GM21717 (cell line): ENCODE measurements at regions not wholly inside any gene's neighbourhood (a gene's known extent, or its start where the extent isn't known, plus 50 kb on each side); places are given as distances from the start of the nearest gene placed in this dataset.
A peak's percentile ranks its signal among the peaks of the same experiment; 100 is the strongest.

ENCODE experiments used
- ATAC-seq: cut with Tn5 transposase; IDR thresholded peaks from one replicate; pipeline ENCODE4 v1.9.1; 2021; ENCODE audit warnings: mild to moderate bottlenecking, moderate library complexity; ENCODE audit not compliant: unreplicated experiment

- no peak for ATAC-seq
These were observed 652.5 kb downstream of the KCNJ3 start for GRCh38 chr2:155350783-155351580.

- ATAC-seq = no peak
These were observed 633.5 kb downstream of the KCNJ3 start for GRCh38 chr2:155332016-155332415.

- no peak for ATAC-seq
These were observed 621.7 kb downstream of the KCNJ3 start for GRCh38 chr2:155320236-155320635.

- ATAC-seq = no peak
These were observed 620.2 kb downstream of the KCNJ3 start for GRCh38 chr2:155318710-155319109.

DNA sequence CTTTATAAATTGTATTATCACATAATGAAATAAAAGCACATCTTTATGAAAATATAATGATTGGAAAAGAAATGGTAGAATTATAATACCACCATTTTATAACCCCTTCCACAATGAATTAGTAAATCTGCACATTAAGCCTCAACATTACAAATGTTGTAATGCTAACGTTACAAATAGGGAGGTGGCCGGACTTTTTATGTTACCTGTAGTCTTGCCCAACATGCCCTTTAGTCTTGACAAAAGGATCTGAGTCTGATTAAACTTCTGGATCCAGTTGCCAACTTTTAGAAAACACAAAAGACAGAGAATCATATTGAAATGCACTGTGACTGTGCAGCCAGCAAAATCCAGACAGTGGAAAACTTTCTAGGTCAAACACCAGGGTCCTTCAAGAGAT is 617.3 kb downstream of the KCNJ3 start:
- no peak for ATAC-seq

GRCh38 chr2:155310589-155310988 is 612.1 kb downstream of the KCNJ3 start:
- no peak for ATAC-seq

GRCh38 chr2:155309483-155309882 is 611.0 kb downstream of the KCNJ3 start:
- ATAC-seq = no peak

DNA sequence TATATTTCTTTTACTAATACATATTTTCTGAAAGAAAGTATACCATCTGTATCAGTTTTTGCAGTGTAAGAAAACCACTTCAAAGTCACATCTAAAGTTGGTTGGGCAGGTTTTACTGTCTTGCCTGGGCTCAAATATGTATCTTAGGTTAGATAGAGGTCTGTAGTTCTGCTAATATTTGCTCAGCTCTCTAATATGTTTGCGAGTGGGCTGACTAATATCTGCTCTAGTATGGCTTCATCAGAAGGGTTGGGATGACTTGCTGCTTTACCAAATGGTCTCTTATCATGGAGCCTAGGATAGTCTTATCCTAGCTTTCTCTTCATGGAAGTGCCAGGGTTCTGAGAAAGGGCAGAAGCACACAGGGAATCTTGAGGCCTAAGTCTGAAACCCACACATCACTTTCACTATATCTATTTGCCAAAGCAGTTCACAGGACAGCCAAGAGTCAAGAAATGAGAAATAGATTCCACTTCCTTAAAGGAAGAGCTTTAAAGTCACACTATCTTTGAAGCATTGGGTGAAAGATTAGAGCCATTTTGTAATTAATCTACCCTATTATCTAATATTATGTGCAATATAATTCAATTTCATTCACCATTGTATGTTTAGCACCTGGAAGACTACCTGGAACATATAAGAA is 610.0 kb downstream of the KCNJ3 start:
- peak; percentile 64 for ATAC-seq

GRCh38 chr2:155301221-155301620 is 602.7 kb downstream of the KCNJ3 start:
- no peak for ATAC-seq

DNA sequence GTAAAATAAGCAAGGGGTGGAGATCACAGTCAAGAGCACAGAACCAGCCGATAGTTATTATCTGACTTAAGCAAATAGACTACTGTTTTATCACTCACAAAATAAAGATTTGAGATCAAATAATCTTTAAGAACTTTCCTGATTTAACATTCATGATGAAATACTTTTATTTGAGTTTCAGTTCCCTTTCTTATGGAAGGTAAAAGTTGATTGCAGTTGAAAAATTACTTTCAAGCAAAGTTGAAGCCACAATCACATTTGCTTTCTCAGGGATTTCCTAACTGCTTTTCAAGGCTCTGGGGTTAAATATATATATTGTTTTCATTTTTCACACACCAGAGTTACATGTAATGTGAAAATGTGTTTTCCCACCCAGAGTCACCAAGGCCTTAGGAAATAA is 599.5 kb downstream of the KCNJ3 start:
- ATAC-seq = no peak

DNA sequence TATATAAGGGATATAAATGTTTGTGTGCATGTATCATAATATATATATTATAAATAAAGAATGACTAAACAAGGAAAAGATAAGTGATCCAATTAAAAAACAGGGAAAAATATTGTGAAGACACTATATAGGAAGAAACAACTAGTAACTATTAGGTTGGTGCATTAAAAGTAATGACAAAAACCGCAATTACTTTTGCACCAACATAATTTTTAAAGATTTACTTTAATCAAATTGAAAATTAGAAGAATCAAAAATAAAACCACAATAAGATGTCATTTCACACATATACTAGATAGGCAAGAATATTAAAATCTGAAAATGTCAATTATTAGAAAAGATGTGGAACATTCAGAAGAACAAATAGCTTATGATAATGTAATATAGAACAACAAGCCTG is 595.9 kb downstream of the KCNJ3 start:
- no peak for ATAC-seq

DNA sequence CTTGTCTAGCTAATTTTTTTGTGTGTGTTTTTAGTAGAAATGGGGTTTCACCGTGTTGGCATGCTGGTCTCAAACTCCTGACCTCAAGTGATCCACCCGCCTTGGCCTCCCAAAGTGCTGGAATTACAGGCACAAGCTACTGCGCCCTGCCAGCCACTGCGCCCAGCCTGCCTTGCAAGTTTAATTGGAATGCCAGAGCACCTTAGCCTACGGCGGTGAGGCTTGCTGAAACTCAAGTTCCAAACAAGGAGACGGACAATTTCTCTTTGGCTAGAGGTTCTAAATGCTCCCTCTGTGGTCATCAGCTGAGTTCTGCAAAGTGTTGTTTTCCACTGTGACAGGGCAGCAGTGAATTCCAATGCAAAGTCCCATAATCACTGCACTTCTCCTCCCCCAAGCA is 583.4 kb downstream of the KCNJ3 start:
- ATAC-seq = no peak

DNA sequence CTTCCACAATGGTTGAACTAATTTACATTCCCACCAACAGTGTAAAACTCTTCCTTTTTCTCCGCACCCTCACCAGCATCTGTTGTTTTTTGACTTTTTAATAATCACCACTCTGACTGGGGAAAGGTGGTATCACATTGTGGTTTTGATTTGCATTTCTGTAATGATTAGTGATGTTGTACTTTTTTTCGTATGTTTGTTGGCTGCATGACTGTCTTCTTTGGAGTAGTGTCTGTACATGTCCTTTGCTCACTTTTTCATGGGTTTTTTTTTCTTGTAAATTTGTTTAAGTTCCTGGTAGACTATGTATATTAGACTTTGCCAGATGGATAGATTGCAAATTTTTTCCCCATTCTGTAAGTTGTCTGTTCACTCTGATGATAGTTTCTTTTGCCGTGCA is 574.8 kb downstream of the KCNJ3 start:
- no peak for ATAC-seq

GRCh38 chr2:155266583-155266982 is 568.1 kb downstream of the KCNJ3 start:
- ATAC-seq = peak; percentile 56

DNA sequence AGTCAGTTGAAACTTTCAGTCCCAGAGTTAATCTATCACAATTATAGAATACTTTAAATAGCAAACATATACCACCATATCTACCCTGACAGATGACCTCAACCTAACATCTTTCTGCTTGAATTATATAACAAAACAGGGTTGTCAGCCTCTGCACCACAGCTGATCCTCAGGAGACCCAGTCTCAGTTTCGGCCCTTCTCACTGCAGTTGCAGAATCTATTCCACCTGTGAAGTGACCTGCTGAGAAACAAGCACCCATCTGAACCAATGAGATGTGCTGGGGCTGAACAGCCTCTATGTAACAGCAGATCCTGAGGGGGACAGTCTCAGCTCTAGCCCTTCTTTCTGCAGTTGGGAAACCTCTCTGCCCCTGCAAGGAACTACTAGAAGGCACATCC is 567.6 kb downstream of the KCNJ3 start:
- peak; percentile 28 for ATAC-seq

DNA sequence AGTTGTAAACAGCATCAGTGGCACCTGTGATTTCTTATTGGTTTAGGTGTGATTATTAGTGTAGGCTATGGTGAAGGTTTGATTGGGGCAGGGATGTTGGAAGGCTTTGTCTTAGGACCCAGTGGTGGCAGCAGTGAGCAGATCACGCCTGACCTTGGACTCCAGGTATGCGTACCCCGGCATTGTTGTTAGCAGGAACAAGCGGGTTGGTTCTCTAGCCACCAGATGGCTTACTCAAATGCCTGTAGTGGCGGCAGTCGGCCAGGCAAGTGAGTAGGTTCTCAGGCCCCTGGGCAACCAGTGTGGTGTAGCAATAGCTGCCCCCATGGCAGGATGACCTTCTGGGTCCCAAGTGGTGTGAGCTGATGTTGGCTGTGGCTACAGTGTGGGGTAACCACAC is 558.3 kb downstream of the KCNJ3 start:
- ATAC-seq = no peak

- ATAC-seq = peak; percentile 76
These were observed 552.3 kb downstream of the KCNJ3 start for GRCh38 chr2:155250800-155251199.

GRCh38 chr2:155240176-155240575 is 541.7 kb downstream of the KCNJ3 start:
- no peak for ATAC-seq

GRCh38 chr2:155235710-155236109 is 537.2 kb downstream of the KCNJ3 start:
- no peak for ATAC-seq

GRCh38 chr2:155223781-155224406 is 525.4 kb downstream of the KCNJ3 start:
- peak; percentile 56 for ATAC-seq

DNA sequence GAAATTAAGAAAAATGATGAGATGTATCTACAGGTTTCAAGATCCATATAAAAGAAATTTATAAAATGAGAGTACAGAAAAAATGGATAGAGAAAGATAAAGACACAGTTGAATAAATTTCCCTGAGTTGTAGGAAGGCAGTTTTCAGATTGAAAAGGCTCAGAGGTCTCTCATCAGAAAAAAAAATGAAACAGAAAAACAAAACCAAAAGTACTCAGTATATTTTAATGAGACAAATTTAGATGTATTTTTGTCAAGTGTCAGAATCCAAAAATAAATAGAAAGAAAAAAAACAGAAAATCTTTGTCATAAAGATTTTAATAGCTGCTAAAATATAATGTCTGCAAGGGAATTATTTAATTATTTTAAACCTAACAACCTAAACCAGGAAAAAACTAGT is 520.5 kb downstream of the KCNJ3 start:
- peak; percentile 84 for ATAC-seq

DNA sequence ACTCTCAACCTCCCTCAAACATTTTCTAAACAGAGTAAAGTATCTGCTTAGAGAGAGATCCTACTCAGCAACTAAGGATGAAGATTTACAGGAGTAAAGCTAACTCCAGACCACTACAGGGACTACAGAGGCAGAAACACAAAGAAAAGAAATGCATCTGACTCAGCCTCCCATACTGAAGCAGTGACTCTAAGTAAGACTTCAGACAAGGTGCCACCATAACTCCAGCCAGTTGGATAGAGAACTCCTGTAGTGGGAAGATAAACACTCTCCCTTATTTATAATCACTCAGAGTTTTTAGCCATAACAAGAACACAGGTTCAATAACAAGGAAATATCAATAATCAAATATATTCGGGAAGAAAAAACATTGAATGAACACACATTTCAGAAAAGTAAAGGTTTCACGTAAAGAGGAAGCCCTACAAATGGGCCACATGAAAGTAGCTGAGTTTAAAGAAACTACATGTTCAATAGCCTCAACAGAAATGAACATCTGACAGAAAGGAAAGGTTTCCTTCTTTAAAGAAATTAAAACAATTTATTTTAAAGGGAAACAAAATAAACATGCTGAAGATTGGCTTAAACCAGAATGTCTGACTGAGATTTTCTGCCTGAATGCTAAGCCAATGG is 519.9 kb downstream of the KCNJ3 start:
- peak; percentile 55 for ATAC-seq
